ENCODE measurements at regions not wholly inside any gene's neighbourhood (a gene's known extent, or its start where the extent isn't known, plus 50 kb on each side); places are given as distances from the start of the nearest gene placed in this dataset.

DNA sequence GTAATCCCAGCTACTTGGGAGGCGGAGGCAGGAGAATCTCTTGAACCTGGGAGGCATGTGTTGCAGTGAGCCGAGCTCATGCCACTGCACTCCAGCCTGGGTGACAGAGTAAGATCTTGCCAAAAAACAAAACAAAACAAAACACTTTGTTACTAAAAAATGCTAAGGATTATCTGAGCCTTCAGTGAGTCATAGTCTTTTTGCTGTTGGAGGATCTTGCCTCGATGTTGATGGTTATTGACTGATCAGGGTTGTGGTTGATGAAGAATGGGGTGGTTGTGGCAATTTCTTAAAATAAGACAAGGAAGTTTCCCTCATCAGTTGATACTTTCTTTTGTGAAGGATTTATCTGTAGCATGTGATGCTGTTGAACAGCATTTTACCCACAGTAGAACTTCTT is 196.8 kb upstream of the HDDC2 start:
- peak; percentile 72 for DNase-seq

DNA sequence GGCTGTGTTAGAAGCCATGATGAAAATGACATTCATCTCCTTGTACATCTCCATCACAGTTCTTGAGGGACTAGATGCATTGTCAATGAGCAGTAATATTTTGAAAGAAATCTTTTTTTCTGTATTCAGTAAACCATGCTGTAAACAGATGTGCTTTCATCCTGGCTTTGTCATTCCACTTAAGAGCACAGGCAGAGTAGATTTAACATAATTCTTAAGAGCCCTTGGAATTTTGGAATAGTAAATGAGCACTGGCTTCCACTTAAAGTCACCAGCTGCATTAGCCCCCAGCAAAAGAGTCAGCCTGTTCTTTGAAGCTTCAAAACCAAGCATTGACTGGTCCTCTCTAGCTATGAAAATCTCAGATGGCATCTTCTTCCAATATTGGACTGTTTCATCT is 197.8 kb upstream of the HDDC2 start:
- DNase-seq = no peak

- no peak for DNase-seq
Observed at GRCh38 chr6:125503181-125503580, 201.4 kb upstream of the HDDC2 start.

DNA sequence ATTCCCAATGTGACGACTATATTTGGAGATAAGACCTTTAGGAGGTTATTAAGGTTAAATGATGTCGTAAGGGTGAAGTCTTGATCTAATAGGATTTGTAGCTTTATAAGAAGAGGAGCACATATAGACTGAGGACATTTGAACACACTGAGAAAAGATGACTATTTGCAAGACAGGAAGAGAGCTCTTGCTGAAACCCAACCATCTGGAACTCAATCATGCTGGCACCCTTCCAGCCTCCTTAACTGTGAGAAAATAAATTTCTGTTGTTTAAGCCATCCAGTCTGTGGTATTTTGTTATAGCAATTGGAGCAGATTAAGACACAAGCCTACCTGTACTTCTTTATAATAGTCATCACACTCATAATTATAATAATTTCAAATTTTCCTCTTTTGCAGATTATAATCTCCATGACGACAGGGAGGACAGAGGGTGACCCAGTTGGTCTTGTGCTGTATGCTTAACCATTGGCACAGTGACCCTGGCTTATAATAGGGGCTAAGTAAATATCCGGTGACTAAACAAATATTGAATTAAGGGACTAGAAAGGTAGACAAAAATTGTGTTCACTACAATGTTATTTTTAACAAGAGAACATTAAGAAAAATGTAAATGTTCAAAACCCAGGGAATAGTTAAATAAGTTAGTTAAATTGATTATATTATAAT is 206.4 kb upstream of the HDDC2 start:
- peak; percentile 59 for DNase-seq

- DNase-seq = no peak
Observed at GRCh38 chr6:125508793-125509192, 207.0 kb upstream of the HDDC2 start.

DNA sequence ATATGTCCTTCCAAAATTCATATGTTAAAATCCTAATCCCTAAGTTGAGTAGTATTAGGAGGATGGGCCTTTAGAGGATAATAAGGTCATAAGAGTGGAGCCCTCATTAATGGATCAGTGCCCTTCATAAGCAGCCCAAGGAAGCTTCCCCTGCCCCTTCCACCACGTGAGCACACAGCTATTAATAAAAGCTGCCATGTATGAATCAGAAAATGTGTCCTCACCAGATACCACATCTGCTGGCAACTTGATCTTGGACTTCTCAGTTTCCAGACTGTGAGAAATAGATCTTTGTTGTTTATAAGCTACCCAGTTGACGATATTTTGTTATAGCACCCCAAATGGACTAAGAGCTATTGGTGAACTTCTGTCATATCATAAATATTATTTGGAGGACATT is 207.7 kb upstream of the HDDC2 start:
- no peak for DNase-seq

- no peak for DNase-seq
Observed at GRCh38 chr6:125510405-125510804, 208.6 kb upstream of the HDDC2 start.

- peak; percentile 64 for DNase-seq
Observed at GRCh38 chr6:125511809-125512396, 210.1 kb upstream of the HDDC2 start.

GRCh38 chr6:125512621-125513020 is 210.9 kb upstream of the HDDC2 start:
- DNase-seq = no peak

DNA sequence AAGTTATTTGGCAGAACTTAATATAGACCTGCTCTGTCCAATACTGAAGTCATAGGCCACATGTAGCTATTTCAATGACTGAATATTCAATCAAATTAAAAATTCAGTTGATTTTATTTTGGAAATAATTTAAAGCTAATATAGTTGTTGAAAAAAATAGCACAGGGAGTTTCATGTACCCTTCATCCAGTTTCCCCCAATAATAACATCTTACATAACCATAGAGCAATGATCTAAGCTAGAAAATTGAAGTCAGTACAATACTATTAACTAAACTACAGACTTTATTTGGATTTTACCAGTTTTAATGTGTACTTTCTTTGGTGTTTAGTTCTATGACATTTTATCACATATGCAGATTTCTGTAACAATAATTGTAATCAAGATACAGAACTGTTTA is 212.2 kb upstream of the HDDC2 start:
- DNase-seq = no peak

DNA sequence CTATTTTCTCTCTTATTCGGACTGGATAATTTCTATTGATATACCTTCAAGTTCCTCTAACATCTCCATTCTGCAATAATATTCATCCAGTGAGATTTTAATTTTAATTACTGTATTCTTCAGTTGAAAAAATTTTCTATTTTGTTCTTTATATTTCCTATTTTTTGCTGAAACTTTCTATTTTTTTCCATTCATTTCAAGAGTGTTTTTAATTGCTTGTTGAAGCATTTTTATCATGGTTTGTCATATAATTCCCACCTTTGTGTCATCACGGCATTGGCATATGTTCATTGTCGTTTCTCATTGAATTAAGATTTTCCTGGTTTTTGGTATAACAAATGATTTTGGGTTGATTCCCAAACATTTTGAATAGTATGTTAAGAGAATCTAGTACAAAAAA is 214.9 kb upstream of the HDDC2 start:
- no peak for DNase-seq

- peak; percentile 62 for DNase-seq
Observed at GRCh38 chr6:125519367-125519766, 217.6 kb upstream of the HDDC2 start.

GRCh38 chr6:125524356-125524755 is 222.6 kb upstream of the HDDC2 start:
- DNase-seq = no peak

DNA sequence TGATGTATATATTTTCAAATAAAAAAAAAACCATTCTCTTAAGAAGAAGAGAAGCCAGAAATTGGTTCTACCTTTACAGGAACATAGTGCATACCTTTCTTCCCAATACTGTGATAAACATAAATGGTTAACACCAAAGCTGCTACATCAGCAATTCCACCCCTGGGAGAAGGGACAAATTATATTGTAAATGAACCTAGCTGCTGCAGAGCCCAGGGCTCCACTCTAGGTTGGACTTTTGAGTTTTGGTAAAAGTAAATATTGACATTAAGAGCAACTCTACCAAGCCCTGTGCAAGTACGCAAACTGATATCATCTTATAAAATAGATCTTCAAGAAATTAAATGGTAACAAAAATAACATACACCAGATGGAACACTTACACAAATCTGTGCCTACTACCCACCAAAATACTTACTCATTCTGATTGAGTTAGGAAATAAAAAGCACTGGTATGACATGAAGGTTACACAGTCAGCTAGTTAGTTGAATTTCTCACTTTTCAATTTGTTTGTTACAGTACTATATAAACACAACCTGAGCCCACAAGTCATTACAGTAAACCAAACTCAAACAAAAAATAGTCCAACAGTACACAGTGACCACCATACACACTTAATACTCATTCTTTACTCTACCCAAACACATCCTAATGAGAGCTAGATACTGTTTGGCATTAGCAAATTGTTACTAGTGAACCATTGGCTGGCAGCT is 223.3 kb upstream of the HEY2 start:
- DNase-seq = no peak

- no peak for DNase-seq
Observed at GRCh38 chr6:125528621-125529041, 220.8 kb upstream of the HEY2 start.

DNA sequence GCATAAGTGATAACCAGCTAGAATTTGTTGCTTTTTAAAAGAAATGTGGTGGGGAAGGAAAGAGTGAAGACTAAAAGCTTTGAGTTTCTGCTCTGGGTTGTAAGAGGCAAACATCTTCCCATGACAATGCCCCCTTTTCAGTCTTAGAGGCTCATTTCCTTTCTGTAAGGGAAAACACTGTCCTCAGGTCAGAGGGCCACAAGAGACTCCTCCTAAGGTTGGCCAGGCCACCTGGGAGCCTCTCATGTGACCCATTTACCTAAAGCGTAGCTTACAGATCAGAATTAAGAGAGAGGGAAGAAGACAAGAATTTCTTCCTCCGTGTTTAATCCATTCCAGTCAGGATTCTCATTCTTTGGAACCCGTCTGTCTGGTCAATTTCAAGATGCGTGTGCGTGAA is 220.4 kb upstream of the HEY2 start:
- no peak for DNase-seq

- DNase-seq = peak; percentile 62
Observed at GRCh38 chr6:125533710-125534397, 215.6 kb upstream of the HEY2 start.

- no peak for DNase-seq
Observed at GRCh38 chr6:125534430-125535263, 214.8 kb upstream of the HEY2 start.

- no peak for DNase-seq
Observed at GRCh38 chr6:125537090-125537489, 212.3 kb upstream of the HEY2 start.

- no peak for DNase-seq
Observed at GRCh38 chr6:125539892-125540291, 209.5 kb upstream of the HEY2 start.

- no peak for DNase-seq
Observed at GRCh38 chr6:125544819-125545218, 204.6 kb upstream of the HEY2 start.

DNA sequence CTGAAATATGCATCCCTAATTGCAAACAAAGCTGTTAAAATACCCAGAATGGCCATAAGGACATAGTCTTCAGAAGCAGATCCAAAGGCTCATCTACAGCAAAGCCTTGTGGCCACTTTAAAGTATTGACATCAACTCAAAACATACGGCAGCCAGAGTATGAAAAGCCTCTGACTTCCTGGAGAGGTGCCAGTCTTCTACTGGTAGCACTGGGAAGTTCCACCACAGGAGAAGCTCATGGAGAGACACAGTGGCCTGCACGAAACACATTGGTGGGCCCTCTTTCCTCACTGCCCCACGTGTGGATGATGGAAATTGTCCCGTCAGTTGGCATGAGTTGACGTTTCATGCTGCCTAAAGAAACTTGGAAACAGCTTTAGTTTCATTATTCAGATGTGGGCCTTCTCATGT is 202.6 kb upstream of the HEY2 start:
- DNase-seq = peak; percentile 75

GRCh38 chr6:125547381-125547780 is 202.1 kb upstream of the HEY2 start:
- DNase-seq = no peak

Data from fibroblast of skin of back (primary cell).